ENCODE measurements at regions not wholly inside any gene's neighbourhood (a gene's known extent, or its start where the extent isn't known, plus 50 kb on each side); places are given as distances from the start of the nearest gene placed in this dataset.

DNA sequence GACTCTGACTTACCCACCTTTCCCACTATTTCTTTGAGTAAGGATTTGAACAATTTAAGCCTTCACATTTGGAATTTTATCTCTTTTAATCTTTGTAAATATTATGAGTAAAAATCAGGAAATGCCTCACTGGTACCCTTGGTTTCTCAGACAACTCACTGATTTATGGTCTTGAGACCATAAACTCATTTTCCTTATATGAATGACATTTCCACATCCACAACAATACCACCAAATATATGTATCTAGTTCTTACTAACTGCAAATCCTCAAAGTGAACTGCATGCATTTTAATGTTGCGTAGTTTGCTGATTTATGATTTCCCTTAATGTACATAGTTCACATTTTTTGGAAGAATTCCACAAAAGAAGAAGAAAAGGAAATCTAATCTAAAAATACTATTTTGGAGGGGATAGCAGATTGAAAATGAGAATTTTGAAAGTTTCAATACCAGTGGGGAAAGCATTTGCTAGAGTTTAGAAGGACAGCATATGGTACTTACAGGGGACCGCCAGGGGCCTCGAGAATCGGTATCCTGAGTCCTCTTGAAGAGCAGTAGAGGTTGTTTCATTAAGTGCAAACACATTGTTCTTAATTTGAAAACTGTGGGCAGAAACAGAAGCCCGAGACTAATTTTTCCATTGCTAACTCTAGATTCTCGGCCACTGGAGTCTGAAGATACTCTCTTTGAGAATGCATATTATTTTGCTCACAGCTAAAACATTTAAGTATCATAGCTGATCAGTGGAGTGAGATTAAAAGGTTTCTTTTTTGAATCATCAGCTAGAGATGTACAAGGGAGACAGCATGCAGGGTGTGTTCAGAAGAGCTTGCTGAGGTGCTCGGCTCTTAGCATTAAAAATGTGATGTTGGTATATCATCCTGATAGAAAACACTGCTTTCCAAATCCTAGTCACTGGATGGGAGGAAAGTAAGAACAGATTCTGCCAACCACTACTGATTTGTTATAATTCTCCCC is 964.0 kb downstream of the GATA3 start:
- no peak for TF ChIP-seq YY1 (IDR thresholded peaks at IDR 0.05; ENCODE audit: low read depth)
- TF ChIP-seq EP300 (IDR thresholded peaks at IDR 0.05; ENCODE audit: borderline replicate concordance) = no peak
- TF ChIP-seq TAF1 (IDR thresholded peaks at IDR 0.05; ENCODE audit: low read depth) = no peak
- no peak for TF ChIP-seq FOXM1 (IDR thresholded peaks at IDR 0.05; ENCODE audit: borderline replicate concordance, low read depth)

DNA sequence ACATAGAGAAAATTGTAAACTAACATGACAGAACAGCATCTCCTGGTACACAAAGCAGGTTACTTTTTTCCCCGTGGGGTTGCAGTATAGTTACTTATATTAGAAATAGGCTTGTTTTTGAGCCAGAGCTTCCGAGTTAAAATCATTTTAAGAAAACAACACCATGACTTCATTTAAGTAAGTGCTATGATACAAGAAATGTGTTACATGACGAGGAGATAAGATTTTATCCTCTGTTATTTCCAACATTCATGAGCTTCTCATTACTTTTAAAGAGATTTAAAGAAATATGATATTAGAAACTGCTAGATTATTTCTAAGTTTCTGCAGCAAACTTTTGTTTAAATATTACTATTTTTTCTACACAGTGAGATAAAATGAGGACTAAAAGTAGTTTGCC is 968.7 kb downstream of the GATA3 start:
- TF ChIP-seq, protein P1, sequence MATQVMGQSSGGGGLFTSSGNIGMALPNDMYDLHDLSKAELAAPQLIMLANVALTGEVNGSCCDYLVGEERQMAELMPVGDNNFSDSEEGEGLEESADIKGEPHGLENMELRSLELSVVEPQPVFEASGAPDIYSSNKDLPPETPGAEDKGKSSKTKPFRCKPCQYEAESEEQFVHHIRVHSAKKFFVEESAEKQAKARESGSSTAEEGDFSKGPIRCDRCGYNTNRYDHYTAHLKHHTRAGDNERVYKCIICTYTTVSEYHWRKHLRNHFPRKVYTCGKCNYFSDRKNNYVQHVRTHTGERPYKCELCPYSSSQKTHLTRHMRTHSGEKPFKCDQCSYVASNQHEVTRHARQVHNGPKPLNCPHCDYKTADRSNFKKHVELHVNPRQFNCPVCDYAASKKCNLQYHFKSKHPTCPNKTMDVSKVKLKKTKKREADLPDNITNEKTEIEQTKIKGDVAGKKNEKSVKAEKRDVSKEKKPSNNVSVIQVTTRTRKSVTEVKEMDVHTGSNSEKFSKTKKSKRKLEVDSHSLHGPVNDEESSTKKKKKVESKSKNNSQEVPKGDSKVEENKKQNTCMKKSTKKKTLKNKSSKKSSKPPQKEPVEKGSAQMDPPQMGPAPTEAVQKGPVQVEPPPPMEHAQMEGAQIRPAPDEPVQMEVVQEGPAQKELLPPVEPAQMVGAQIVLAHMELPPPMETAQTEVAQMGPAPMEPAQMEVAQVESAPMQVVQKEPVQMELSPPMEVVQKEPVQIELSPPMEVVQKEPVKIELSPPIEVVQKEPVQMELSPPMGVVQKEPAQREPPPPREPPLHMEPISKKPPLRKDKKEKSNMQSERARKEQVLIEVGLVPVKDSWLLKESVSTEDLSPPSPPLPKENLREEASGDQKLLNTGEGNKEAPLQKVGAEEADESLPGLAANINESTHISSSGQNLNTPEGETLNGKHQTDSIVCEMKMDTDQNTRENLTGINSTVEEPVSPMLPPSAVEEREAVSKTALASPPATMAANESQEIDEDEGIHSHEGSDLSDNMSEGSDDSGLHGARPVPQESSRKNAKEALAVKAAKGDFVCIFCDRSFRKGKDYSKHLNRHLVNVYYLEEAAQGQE (IDR thresholded peaks at IDR 0.05; ENCODE audit: low read depth) = no peak
- TF ChIP-seq RAD21 (IDR thresholded peaks at IDR 0.05; ENCODE audit: low read depth) (no peak), FOXM1 (IDR thresholded peaks at IDR 0.05; ENCODE audit: borderline replicate concordance, low read depth) (no peak), ZBTB7A (IDR thresholded peaks at IDR 0.05; ENCODE audit: low read depth) (no peak), TEAD4 (IDR thresholded peaks at IDR 0.05) (no peak), CREB1 (IDR thresholded peaks at IDR 0.05; ENCODE audit: low read depth) (no peak), EP300 (IDR thresholded peaks at IDR 0.05; ENCODE audit: borderline replicate concordance) (no peak), TAF1 (IDR thresholded peaks at IDR 0.05; ENCODE audit: low read depth) (no peak), NFIC (IDR thresholded peaks at IDR 0.05) (no peak), EGR1 (IDR thresholded peaks at IDR 0.05) (no peak), YY1 (IDR thresholded peaks at IDR 0.05; ENCODE audit: low read depth) (no peak), CEBPB (IDR thresholded peaks at IDR 0.05) (no peak), TCF12 (IDR thresholded peaks at IDR 0.05; ENCODE audit: low read depth) (no peak)
- TF ChIP-seq, protein P2, sequence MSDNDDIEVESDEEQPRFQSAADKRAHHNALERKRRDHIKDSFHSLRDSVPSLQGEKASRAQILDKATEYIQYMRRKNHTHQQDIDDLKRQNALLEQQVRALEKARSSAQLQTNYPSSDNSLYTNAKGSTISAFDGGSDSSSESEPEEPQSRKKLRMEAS (IDR thresholded peaks at IDR 0.05) = no peak
- TF ChIP-seq, protein P3, sequence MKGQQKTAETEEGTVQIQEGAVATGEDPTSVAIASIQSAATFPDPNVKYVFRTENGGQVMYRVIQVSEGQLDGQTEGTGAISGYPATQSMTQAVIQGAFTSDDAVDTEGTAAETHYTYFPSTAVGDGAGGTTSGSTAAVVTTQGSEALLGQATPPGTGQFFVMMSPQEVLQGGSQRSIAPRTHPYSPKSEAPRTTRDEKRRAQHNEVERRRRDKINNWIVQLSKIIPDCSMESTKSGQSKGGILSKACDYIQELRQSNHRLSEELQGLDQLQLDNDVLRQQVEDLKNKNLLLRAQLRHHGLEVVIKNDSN (IDR thresholded peaks at IDR 0.05) = no peak

DNA sequence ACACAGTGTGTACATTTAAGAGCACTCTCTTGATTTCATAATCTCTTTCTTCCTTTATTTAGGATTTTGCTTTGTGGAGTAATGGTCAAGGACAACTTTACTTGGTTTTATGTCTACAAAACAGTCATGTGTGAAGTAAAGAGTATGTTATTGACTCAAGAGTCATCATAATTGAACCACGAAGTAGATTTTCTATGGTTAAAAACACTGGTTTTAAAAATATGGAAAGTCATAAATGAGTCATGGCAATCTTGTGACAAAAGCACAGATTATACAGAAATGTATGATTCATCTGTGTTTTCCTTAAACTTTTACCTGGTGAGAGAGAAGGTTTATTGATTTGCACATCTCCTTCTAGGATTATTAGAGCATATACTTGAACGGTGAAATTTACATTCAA is 969.7 kb downstream of the GATA3 start:
- TF ChIP-seq RAD21 (IDR thresholded peaks at IDR 0.05; ENCODE audit: low read depth) (no peak), NFIC (IDR thresholded peaks at IDR 0.05) (no peak), EP300 (IDR thresholded peaks at IDR 0.05; ENCODE audit: borderline replicate concordance) (no peak), YY1 (IDR thresholded peaks at IDR 0.05; ENCODE audit: low read depth) (no peak), TCF12 (IDR thresholded peaks at IDR 0.05; ENCODE audit: low read depth) (no peak), ZBTB7A (IDR thresholded peaks at IDR 0.05; ENCODE audit: low read depth) (no peak), TEAD4 (IDR thresholded peaks at IDR 0.05) (no peak), CEBPB (IDR thresholded peaks at IDR 0.05) (no peak), EGR1 (IDR thresholded peaks at IDR 0.05) (no peak), CREB1 (IDR thresholded peaks at IDR 0.05; ENCODE audit: low read depth) (no peak), TAF1 (IDR thresholded peaks at IDR 0.05; ENCODE audit: low read depth) (no peak)
- TF ChIP-seq, protein P2 (IDR thresholded peaks at IDR 0.05) = no peak
- TF ChIP-seq, protein P3 (IDR thresholded peaks at IDR 0.05) = no peak
- TF ChIP-seq, protein P1 (IDR thresholded peaks at IDR 0.05; ENCODE audit: low read depth) = no peak

DNA sequence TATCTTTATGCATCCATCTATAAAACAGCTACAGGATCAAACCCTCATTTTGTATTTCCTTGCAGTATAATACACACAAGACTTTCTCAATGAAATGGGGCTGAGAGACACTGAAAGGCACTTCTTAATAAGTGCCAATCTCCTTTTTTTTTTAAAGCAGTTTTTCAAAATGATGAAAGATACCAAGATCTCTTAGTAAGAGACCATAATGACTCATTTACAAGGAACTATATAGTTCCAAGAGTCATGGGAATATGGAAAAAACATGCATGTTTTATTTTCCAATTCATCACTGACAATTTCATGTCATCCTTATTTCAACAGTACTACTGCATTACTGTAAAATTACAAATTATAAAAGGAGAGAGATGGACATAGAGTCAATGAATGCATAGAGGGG is 973.7 kb downstream of the GATA3 start:
- TF ChIP-seq, protein P2 (IDR thresholded peaks at IDR 0.05) = no peak
- TF ChIP-seq TEAD4 (IDR thresholded peaks at IDR 0.05) (no peak), FOXM1 (IDR thresholded peaks at IDR 0.05; ENCODE audit: borderline replicate concordance, low read depth) (no peak), TCF12 (IDR thresholded peaks at IDR 0.05; ENCODE audit: low read depth) (no peak), EP300 (IDR thresholded peaks at IDR 0.05; ENCODE audit: borderline replicate concordance) (no peak), YY1 (IDR thresholded peaks at IDR 0.05; ENCODE audit: low read depth) (no peak), NFIC (IDR thresholded peaks at IDR 0.05) (no peak), RAD21 (IDR thresholded peaks at IDR 0.05; ENCODE audit: low read depth) (no peak), EGR1 (IDR thresholded peaks at IDR 0.05) (no peak), CEBPB (IDR thresholded peaks at IDR 0.05) (no peak), TAF1 (IDR thresholded peaks at IDR 0.05; ENCODE audit: low read depth) (no peak), ZBTB7A (IDR thresholded peaks at IDR 0.05; ENCODE audit: low read depth) (no peak), CREB1 (IDR thresholded peaks at IDR 0.05; ENCODE audit: low read depth) (no peak)
- TF ChIP-seq, protein P1 (IDR thresholded peaks at IDR 0.05; ENCODE audit: low read depth) = no peak
- TF ChIP-seq, protein P3 (IDR thresholded peaks at IDR 0.05) = no peak
